Right ventricle myocardium superior (tissue), 1 donor: ENCODE measurements at regions not wholly inside any gene's neighbourhood (a gene's known extent, or its start where the extent isn't known, plus 50 kb on each side); places are given as distances from the start of the nearest gene placed in this dataset.
A peak's percentile ranks its signal among the peaks of the same experiment; 100 is the strongest.

Source experiments
- ATAC-seq: fragments of 200-7000 bp; cut with Tn5 transposase; one replicate; pipeline ENCODE4 v1.9.1; 2020; ENCODE audit warnings: mild to moderate bottlenecking; ENCODE audit not compliant: poor library complexity
- DNase-seq: peaks from one replicate; pipeline ENCODE4 v3.0.0-alpha.2; 2020
- intact Hi-C: fragments of 100-400 bp; cut with DNase I; formaldehyde crosslinking; loops from one replicate; pipeline ENCODE4 v1.11.2; 2022
- donor health status: DM: no; HTN: yes; CAD: no; lungs with severe emphysema.

DNA sequence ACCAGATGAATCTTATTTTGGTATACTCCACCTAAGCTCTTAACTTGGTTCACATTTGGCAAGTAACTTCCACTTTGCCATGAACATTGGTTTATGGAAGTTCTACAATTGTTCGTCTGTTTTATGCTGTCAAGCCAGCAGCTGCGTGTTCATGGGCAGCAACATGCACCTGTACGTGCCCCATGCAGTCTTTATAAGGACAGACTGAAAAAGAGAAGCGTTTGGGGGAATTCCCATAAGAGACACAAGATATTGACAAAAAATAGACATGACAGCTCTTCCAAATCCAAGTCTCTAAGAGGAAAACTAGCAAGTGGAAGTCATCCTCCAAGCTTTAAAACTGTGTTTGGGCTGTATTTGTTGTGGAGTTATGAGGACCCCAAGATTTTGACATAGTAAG is 151.6 kb downstream of the SLC16A9 start:
- ATAC-seq: no peak
- intact Hi-C loops: no loop called here

DNA sequence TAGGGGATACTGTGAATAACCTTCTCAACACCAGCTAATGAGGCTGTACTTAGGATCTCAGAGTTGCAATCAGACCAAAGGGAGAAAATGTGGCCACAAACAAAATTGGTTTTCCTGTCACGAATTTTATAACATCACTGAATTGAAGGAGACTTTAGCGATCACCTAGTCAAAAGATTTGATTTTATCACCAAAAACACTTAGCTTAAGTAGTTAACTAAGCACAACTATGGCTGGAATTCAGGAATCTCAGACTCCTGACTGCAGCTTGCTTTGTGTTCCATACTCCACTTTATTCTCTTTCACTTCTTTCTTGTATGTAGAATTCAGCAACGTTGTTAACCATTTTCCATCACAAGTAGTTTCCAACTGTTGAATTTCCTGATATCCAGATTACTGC is 152.0 kb downstream of the SLC16A9 start:
- DNase-seq: no peak

More for the DNA sequence above, 151.6 kb downstream of the SLC16A9 start:
- DNase-seq: no peak

DNA sequence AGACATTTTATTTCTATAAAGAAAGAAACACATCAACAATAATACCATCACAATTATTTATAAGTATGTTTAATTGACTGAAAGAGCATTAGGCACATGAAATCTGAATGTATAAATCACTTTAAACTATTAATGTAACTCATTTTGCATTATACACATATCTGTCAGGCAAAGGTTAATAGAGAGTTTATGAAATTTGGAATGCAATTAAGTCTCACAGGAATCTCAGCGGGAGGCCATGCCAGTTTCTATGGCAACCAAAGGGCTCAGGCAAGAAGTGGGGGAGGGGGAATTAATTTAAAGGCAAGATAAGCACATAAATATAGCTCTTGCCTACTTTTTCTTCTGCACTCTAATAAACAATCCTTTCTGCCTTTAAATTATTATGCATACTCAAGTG is 152.6 kb downstream of the SLC16A9 start:
- no peak for DNase-seq
- intact Hi-C loops: no loop called here
- ATAC-seq: no peak

More for the DNA sequence above, 152.0 kb downstream of the SLC16A9 start:
- no peak for ATAC-seq
- intact Hi-C loops: no loop called here

DNA sequence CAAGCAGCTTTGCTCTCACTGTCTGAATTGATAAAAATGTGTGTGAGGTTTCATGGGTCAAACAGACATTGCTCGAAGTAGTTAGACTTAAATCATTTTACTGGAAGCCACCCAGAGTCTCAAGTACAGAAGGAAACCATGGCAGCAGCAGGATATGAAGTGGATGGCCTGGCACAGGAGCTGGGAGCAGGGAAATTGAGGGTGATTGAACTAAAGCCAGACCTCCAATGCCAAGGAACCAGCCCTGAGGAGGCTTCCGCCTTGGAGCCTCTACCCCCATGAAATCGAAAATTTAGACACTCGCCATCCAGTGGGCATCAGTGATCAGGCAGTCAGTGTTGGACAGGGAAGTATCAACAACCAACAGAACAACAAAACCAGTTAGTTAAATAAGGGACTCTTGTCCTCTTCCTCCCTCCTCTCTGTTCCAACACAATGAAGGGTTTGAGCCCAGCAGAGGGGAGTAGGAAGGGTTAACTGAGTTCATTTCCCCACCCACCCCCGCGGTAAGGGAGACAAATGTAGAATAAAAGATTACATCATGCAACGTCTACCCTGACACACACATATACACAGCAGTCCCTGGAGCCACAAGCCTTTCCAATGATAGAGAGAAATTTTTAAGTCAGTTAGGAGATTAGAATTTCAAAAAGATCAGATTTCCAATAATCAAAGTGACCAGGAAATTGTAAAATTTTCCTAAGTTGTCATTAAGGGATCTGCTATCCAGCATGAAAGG is 156.3 kb downstream of the SLC16A9 start:
- no peak for DNase-seq
- intact Hi-C loops: no loop called here
- ATAC-seq: no peak

DNA sequence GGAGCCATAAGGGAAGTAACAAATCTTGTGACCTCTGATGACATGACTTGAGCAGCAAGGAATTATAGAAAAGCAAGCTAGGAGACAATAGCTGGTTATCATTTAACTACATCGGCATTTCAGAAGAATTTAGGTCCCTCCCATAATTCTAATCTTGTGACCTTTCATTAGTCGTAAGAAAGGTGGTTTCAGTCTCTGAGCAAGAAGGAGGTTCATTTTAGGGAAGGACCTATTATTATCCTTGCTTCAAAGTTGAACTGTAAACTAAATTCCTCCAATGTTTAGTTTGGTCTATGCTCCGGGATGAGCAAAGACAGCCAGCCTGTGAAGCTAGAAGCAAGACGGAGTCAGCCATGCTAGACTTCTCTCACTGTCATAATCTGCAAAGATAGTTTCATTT is 159.6 kb downstream of the SLC16A9 start:
- no peak for DNase-seq
- no peak for ATAC-seq
- intact Hi-C loops: no loop called here

DNA sequence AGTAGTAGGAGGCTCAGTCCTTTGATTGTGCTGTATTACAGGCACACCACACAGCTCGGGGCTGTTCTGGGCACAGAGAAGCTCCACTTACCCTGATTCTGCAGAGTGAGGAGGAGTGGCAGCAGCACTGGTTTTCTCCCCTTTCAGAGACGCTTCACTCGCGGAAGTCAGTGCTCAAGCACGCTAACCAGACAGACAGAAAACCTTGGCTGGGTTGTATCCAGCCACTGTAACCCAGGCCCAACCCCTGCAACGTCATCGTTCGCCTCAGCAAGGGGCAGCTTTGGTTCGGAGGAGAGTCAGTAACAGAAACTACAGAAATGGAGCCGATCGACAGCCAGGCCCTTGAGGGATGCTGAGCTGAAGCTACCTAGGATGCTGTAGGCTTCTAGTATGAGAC is 171.0 kb downstream of the SLC16A9 start:
- DNase-seq (no peak), ATAC-seq (no peak)
- intact Hi-C loops: no loop called here

DNA sequence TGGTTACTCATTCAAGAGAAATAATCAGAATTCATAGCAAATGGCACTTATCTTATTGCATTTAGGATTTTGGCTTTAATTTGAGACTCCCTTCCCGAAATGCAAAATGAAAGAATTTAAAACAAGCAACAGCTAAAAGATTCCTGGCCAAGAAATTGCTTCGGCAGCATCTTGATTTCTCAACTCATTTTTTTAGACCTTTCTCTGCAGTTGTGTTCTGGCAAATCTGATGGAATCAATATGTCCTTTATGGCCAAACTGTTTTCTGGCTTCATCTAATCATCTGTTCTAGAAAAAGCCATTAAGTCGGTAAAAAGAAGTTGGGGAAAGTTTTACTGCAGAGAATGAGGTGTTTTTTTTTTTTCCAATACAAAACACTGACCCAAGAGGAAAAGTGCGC is 172.1 kb downstream of the SLC16A9 start:
- intact Hi-C loops: no loop called here
- ATAC-seq: no peak

DNA sequence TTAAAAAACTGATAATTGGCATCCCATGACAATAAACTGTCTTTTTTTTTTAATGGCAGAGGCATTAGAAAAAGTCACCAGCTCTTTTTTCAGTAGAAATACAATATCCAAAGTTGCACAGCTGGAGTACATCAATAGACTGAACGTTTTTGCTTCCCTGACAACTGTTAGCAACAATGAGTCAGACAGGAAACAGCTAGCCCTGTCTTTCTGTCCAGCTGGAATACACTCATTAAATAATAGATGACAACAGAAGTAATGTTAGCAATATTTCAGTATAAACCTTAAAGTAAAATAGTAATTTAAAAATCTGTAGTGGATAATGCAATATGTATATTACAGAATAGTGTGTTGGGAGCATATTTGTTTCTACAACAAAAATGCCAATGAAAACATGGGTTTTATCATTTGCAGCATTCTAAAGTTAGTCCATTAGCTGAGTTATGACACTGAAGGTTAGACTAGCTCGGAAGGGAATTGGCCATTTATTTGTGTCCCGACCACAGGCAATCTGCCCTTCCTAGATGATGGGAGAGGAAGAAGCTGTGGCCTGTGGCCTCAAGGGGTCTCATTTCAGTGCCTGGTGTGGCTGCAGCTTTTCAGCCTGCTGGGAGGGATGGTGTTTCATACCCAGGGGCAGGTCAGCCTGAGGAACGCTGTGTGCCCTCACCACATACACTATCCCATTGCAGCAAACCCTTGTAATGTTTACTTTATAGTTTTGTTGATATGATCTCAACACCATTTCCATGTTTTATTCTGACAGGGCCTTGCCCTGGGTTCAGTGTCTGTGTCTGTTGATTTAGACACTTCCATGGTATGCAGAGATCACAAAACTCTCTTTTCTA is 173.3 kb downstream of the SLC16A9 start:
- intact Hi-C loops: no loop called here
- DNase-seq (peak; percentile 43), ATAC-seq (peak; percentile 98)

More for the DNA sequence above, 172.1 kb downstream of the SLC16A9 start:
- no peak for DNase-seq

DNA sequence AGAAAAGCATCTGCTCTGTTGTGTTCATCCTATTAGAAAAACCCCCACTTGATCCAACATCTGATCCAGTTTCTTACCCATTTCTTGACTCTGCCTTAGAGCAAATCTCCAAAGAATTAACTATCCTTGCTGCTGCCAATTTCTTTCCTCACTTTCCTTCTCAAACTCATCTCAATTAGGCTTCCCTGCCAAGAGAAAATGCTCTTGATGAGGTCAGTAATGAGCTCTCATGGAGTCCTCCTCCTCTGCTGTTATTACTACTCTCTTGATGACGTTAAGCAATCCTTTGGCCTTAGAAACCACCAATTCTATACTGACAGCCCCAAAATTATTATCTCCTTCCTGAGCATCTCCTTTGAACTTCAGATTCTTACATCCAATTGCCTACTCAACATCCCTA is 162.0 kb upstream of the FAM13C start:
- DNase-seq (no peak), ATAC-seq (peak; percentile 92)
- intact Hi-C loops: no loop called here

DNA sequence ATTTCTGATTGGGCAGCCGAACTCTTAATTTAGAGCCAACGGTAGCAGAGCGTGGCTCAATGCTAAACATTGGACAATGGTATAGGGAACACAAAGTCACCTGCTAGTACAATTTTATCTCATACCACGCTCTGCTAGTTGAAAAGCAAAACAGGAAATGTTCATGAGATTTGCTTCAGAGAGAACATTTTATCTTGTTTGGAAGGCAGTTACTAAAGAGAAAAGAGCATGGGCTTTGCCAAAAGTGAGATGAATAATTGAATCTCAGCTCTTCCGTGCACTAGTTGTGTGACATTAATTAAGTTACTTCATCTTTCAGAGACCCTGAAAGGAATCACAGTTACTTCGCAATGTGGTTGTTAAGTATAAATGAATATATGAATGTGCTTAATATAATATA is 161.5 kb upstream of the FAM13C start:
- intact Hi-C loops: no loop called here
- ATAC-seq: peak; percentile 69
- no peak for DNase-seq

DNA sequence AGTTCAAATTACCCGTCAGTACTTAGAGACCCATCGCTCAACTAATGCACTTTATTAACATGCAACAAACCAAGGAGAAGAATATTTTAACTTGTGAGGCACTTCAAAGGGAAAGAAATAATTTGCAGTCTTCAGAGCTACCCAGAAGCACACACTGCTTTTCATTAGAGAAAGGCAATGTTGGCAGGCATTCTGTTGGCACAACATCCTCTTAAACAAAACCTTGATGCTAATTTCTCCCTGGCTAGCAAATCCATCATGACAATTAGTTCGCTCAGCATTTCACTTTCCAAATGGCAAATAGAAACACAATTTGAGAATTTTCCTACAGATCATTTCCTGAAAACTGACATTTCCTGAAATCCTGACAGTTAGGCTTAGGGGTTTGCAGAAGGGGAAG is 155.6 kb upstream of the FAM13C start:
- DNase-seq (no peak), ATAC-seq (no peak)
- intact Hi-C loops: no loop called here

DNA sequence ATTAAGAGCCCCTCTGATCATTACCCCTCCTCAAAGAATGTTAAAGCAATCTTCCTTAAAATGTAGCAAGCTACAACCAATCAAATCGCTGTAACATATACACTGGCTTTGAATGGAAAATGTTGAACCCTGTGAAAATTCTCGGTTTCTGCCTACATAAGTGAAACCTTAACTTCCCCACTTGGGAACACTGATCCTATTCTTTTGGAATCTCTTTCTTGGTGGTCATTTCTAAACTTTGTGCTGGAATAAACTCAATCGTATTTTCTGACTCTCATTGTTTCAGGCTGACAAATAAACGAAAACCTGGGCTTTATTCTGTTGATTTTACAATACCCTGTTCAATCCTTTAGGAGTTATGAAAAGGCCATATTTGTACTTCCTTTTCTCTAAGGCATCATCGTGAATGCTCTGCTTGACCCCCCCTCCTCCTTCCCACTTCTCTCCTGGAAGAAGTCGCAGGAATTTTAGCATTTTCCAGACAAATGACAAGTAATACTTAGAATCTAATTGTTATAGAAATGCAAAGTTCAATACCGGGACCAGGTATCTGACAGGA is 155.1 kb upstream of the FAM13C start:
- intact Hi-C loops: no loop called here

DNA sequence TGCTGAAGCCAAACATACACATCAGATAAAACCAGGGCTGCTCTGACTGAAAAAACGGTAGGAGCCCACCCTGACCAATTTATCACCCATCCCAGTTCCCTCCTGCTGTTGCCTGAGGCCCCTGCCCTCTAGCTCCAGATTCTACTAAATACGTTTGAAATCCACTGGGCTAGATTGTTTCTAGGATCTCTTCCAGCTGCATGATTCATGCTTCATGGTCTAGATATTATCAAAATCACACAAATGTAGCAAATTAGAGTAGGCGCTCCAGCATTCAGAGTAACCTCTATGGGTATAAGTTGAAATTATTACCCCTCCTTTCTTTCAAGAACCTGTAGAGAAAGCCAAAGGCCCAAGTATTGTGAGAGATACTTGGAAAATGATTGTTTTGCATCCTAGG is 151.2 kb upstream of the FAM13C start:
- ATAC-seq: no peak
- DNase-seq: no peak
- intact Hi-C loops: no loop called here

More for the DNA sequence above, 155.1 kb upstream of the FAM13C start:
- DNase-seq (no peak), ATAC-seq (peak; percentile 22)

DNA sequence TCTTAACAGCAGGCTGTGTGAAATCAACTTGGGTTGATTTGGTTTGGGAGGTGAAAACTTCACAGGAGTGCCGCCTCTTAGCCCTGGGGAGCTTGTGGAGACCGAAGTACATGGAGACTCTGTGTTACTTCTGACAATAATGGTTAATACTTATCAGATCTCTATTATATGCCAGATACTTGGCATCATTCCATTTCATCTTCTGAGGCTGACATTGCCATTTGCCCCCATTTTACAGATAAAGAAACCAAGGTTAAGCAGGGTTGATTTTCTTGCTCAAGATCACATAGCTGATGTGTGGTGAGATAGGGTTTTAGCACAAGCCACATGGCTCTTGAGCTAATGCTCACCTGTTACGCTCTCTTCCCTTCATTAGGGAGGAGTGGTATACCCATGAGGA is 150.6 kb upstream of the FAM13C start:
- ATAC-seq (no peak), DNase-seq (no peak)
- intact Hi-C loops: no loop called here

DNA sequence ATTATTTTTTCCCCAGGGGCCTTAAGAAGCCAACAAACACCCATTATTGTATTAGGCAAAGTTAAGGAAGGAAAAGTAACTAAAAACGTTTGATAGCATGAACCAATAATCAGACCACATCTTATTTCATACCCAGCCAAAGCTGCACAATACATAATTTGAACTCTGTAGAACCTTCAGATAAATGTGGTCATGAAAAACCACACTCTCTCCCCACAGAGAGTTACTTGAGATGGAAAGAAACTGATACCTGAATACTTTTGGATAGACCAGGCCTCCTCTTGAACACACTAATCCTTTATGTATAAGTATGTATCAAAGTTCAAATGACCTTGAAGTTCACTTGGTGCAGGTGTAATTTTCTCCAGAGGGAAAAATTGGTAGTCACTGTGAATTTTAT is 146.6 kb upstream of the FAM13C start:
- DNase-seq: no peak
- intact Hi-C loops: no loop called here
- ATAC-seq: no peak

DNA sequence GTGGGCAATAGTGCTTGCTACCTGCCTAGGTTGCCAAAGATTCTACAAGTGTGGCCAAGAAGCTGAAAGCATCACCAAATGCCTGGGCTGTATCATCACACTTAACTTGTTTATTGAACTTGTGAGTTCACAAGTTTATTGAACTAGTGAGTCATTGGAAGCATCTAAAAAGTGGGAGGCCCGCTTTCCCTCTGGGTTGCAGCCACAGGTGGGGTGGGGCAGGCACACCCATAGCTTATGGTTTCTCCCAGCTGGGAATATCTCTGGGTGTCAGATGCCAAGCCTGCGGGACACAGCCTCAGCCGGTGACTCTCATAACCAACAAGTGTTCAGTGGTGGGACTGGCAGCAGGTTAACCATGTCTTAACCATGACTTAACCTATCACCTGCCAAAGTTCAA is 145.9 kb upstream of the FAM13C start:
- ATAC-seq (no peak), DNase-seq (no peak)
- intact Hi-C loops: no loop called here

DNA sequence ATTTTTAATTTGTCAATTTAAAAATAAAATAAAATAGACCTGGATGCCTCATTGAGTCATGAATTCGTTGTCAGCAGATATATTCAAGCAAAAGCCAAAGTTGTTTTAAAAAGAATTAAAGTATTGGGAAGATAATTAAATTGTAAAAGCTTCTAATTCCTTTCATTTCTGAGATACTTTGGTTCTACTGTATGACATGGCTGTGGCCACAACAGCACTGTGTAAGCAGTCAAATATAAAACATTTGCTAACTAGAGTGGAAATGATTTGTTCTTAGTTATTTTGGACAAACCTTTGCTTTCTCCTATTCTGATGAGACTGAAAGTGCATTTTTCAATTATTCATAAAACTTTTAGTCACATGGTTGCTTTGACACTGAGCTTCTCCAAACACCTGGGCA is 143.6 kb upstream of the FAM13C start:
- intact Hi-C loops: no loop called here
- DNase-seq: no peak
- ATAC-seq: no peak

DNA sequence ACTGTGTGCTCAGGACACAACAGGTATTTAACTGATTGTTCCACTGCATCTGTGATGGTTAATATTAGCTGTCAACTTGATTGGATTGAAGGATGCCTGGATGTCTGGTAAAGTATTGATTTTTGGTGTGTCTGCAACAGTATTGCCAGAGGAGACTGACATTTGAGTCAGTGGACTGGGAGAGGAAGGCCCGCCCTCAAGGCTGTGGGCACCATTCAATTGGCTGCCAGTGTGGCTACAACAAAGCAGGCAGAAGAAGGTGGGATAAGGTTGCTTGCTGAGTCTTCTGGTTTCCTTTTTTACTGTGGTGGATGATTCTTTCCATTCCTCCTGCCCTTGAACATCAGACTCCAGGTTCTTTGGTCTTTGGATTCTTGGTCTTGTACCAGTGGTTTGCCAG is 137.1 kb upstream of the FAM13C start:
- ATAC-seq (no peak), DNase-seq (no peak)
- intact Hi-C loops: no loop called here

DNA sequence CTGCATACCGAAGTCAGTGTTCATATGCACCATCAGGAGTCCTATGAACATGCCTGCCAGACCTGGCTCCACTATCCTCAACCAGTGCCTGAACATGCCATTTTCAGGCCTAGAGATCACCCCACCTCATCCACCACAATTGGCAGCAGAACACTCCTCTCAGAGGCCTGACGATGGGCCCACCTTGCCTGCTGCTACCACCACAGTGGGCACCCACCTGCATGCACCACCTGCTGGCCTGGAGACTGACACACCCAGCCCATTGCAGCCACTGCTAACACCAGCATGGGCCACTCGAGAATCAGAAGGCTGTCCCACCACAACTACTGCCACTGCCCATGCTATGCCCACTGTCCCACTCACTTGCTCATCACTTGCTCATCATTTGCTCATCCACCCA is 130.7 kb upstream of the FAM13C start:
- DNase-seq: no peak
- no peak for ATAC-seq
- intact Hi-C loops: no loop called here

DNA sequence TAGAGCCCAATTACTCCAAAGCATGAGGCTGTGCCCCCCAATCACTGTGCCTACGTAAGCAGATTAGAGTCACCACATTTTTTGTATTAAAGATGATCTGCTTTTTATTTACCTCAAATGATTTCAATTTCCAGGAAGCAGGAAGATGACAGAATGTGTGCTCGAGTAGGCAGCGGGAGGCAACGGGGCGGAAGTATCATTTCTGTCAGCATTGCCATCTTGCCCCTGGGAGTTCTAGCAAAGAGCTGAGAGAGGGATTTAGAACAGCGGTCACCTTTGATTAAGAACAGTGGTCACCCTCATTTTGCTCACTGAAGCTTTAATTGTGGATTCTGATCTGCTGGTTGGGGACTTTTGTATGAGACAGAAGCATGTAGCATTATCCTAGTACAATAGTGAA is 117.1 kb upstream of the FAM13C start:
- DNase-seq (no peak), ATAC-seq (no peak)
- intact Hi-C loops: no loop called here
